HEK293 (cell line): ENCODE measurements at regions not wholly inside any gene's neighbourhood (a gene's known extent, or its start where the extent isn't known, plus 50 kb on each side); places are given as distances from the start of the nearest gene placed in this dataset.

Experiments
- CTCF ChIP-seq: fragments of 450-650 bp; formaldehyde crosslinking; IDR thresholded peaks from 2 replicates; pipeline ENCODE4 v1.5.1; 2016; ENCODE audit warnings: missing biosample characterization, missing genetic modification characterization
- OVOL3 ChIP-seq: fragments of 450-650 bp; formaldehyde crosslinking; IDR thresholded peaks from 2 replicates; pipeline ENCODE4 v1.5.1; 2016; ENCODE audit warnings: missing biosample characterization, missing genetic modification characterization
- PRDM4 ChIP-seq: fragments of 450-650 bp; formaldehyde crosslinking; IDR thresholded peaks from 2 replicates; pipeline ENCODE4 v1.5.1; 2017; ENCODE audit warnings: missing biosample characterization, missing genetic modification characterization
- REPIN1 ChIP-seq: fragments of 450-650 bp; formaldehyde crosslinking; IDR thresholded peaks from 2 replicates; pipeline ENCODE4 v1.5.1; 2017; ENCODE audit warnings: missing biosample characterization, missing genetic modification characterization, low read depth
- SP3 ChIP-seq: fragments of 450-650 bp; formaldehyde crosslinking; IDR thresholded peaks from 2 replicates; pipeline ENCODE4 v1.5.1; 2016; ENCODE audit warnings: missing biosample characterization, missing genetic modification characterization
- ZBTB20 ChIP-seq: fragments of 450-650 bp; formaldehyde crosslinking; IDR thresholded peaks from 2 replicates; pipeline ENCODE4 v1.5.1; 2016; ENCODE audit warnings: missing biosample characterization, missing genetic modification characterization
- ZBTB21 ChIP-seq: fragments of 450-650 bp; formaldehyde crosslinking; IDR thresholded peaks from 2 replicates; pipeline ENCODE4 v1.5.1; 2017; ENCODE audit warnings: missing biosample characterization, missing genetic modification characterization
- ZEB2 ChIP-seq: fragments of 450-650 bp; formaldehyde crosslinking; IDR thresholded peaks from 2 replicates; pipeline ENCODE4 v1.5.1; 2016; ENCODE audit warnings: missing biosample characterization, missing genetic modification characterization
- ZNF114 ChIP-seq: fragments of 450-650 bp; formaldehyde crosslinking; IDR thresholded peaks from 2 replicates; pipeline ENCODE4 v1.5.0; 2017; ENCODE audit warnings: missing biosample characterization, missing genetic modification characterization
- ZNF302 ChIP-seq: fragments of 450-650 bp; formaldehyde crosslinking; IDR thresholded peaks from 2 replicates; pipeline ENCODE4 v1.5.1; 2016; ENCODE audit warnings: missing biosample characterization, missing genetic modification characterization, low read depth
- ZNF366 ChIP-seq: fragments of 450-650 bp; formaldehyde crosslinking; conservative IDR thresholded peaks from 2 replicates; pipeline ENCODE4 v1.5.1; 2016; ENCODE audit warnings: missing biosample characterization, missing genetic modification characterization
- ZSCAN16 ChIP-seq: fragments of 450-650 bp; formaldehyde crosslinking; IDR thresholded peaks from 2 replicates; pipeline ENCODE4 v1.5.1; 2016; ENCODE audit warnings: missing biosample characterization, missing genetic modification characterization
- ZSCAN18 ChIP-seq: fragments of 450-650 bp; formaldehyde crosslinking; IDR thresholded peaks from 2 replicates; pipeline ENCODE4 v1.5.1; 2016; ENCODE audit warnings: missing biosample characterization, missing genetic modification characterization
- ZSCAN23 ChIP-seq: fragments of 450-650 bp; formaldehyde crosslinking; IDR thresholded peaks from 2 replicates; pipeline ENCODE4 v1.5.1; 2016; ENCODE audit warnings: missing biosample characterization, missing genetic modification characterization

GRCh38 chr6:95743591-95743990 is 166.3 kb downstream of the MANEA start:
- TF ChIP-seq REPIN1 (tag by site-specific recombination) (no peak), CTCF (tag by site-specific recombination) (no peak), ZEB2 (tag by site-specific recombination) (no peak), ZNF366 (tag by site-specific recombination) (no peak), SP3 (tag by site-specific recombination) (no peak), ZNF114 (tag by site-specific recombination) (no peak), ZSCAN23 (tag by site-specific recombination) (no peak), ZBTB21 (tag by site-specific recombination) (no peak), ZBTB20 (tag by site-specific recombination) (no peak), ZNF302 (tag by site-specific recombination) (no peak), PRDM4 (no peak), ZSCAN18 (tag by site-specific recombination) (no peak), ZSCAN16 (no peak), OVOL3 (tag by site-specific recombination) (no peak)
